GM12878 (cell line): ENCODE measurements at regions not wholly inside any gene's neighbourhood (a gene's known extent, or its start where the extent isn't known, plus 50 kb on each side); places are given as distances from the start of the nearest gene placed in this dataset.
A peak's percentile ranks its signal among the peaks of the same experiment; 100 is the strongest.

Experiments
- PAX5 ChIP-seq: IDR thresholded peaks from 2 replicates; pipeline ENCODE4 v1.6.1; 2011; ENCODE audit warnings: low read depth, low read length, borderline replicate concordance
- PRDM15 ChIP-seq: fragments of 450-650 bp; formaldehyde crosslinking; IDR thresholded peaks from 2 replicates; pipeline ENCODE4 v1.4.0; 2020; ENCODE audit warnings: mild to moderate bottlenecking, moderate library complexity
- SMAD1 ChIP-seq: fragments of 450-650 bp; IDR thresholded peaks from 2 replicates; pipeline ENCODE4 v1.6.1; 2018; ENCODE audit warnings: mild to moderate bottlenecking, low read depth; ENCODE audit not compliant: partially characterized antibody
- SREBF2 ChIP-seq: IDR thresholded peaks from 2 replicates; pipeline ENCODE4 v1.6.1; 2012; ENCODE audit warnings: mild to moderate bottlenecking, low read length
- ZSCAN29 ChIP-seq: fragments of 450-650 bp; IDR thresholded peaks from 2 replicates; pipeline ENCODE4 v1.6.1; 2017; ENCODE audit warnings: mild to moderate bottlenecking, moderate library complexity
- TF ChIP-seq, protein P1 (sequence below), 3 experiments: IDR thresholded peaks in 2 of 3; conservative IDR thresholded peaks in 1 of 3; 2 replicates each; pipeline ENCODE4 v1.5.1; 2011; ENCODE audit warnings: low read depth in 3 of 3, low read length in 3 of 3, mild to moderate bottlenecking in 3 of 3, control low read depth in 2 of 3, moderate library complexity in 2 of 3, inconsistent platforms in 1 of 3, mixed read lengths in 1 of 3; ENCODE audit not compliant: control insufficient read depth in 2 of 3, insufficient read depth in 1 of 3; ENCODE audit errors: extremely low read depth in 1 of 3
- TF ChIP-seq, protein P2 (sequence below): IDR thresholded peaks from 2 replicates; pipeline ENCODE4 v1.6.1; 2012; ENCODE audit warnings: mild to moderate bottlenecking, low read depth, low read length
- TF ChIP-seq, protein P3 (sequence below): IDR thresholded peaks from 2 replicates; pipeline ENCODE4 v1.6.1; 2011; ENCODE audit warnings: low read depth, low read length, improper control_type of control experiment, borderline replicate concordance
- TF ChIP-seq, protein P4 (sequence below): fragments of 450-650 bp; IDR thresholded peaks from 2 replicates; pipeline ENCODE4 v1.6.1; 2017; ENCODE audit warnings: mild to moderate bottlenecking, moderate library complexity
- TF ChIP-seq, protein P5 (sequence below): fragments of 450-650 bp; IDR thresholded peaks from 2 replicates; pipeline ENCODE4 v1.6.1; 2018; ENCODE audit warnings: mild to moderate bottlenecking, low read depth, moderate library complexity; ENCODE audit not compliant: partially characterized antibody

- TF ChIP-seq, protein P1, sequence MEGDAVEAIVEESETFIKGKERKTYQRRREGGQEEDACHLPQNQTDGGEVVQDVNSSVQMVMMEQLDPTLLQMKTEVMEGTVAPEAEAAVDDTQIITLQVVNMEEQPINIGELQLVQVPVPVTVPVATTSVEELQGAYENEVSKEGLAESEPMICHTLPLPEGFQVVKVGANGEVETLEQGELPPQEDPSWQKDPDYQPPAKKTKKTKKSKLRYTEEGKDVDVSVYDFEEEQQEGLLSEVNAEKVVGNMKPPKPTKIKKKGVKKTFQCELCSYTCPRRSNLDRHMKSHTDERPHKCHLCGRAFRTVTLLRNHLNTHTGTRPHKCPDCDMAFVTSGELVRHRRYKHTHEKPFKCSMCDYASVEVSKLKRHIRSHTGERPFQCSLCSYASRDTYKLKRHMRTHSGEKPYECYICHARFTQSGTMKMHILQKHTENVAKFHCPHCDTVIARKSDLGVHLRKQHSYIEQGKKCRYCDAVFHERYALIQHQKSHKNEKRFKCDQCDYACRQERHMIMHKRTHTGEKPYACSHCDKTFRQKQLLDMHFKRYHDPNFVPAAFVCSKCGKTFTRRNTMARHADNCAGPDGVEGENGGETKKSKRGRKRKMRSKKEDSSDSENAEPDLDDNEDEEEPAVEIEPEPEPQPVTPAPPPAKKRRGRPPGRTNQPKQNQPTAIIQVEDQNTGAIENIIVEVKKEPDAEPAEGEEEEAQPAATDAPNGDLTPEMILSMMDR (IDR thresholded peaks at IDR 0.05 in 2 of 3, conservative IDR thresholded peaks at IDR 0.05 in 1 of 3; ENCODE audit: control insufficient read depth in 2 of 3, extremely low read depth in 1 of 3, insufficient read depth in 1 of 3, low read depth in 3 of 3, low read length in 3 of 3), result no peak
- TF ChIP-seq PRDM15 (CRISPR knock-in tag) (no peak), ZSCAN29 (no peak), PAX5 (peak; percentile 73; the same call in 1 of the 2 replicates), SMAD1 (no peak), SREBF2 (no peak)
- TF ChIP-seq, protein P2, sequence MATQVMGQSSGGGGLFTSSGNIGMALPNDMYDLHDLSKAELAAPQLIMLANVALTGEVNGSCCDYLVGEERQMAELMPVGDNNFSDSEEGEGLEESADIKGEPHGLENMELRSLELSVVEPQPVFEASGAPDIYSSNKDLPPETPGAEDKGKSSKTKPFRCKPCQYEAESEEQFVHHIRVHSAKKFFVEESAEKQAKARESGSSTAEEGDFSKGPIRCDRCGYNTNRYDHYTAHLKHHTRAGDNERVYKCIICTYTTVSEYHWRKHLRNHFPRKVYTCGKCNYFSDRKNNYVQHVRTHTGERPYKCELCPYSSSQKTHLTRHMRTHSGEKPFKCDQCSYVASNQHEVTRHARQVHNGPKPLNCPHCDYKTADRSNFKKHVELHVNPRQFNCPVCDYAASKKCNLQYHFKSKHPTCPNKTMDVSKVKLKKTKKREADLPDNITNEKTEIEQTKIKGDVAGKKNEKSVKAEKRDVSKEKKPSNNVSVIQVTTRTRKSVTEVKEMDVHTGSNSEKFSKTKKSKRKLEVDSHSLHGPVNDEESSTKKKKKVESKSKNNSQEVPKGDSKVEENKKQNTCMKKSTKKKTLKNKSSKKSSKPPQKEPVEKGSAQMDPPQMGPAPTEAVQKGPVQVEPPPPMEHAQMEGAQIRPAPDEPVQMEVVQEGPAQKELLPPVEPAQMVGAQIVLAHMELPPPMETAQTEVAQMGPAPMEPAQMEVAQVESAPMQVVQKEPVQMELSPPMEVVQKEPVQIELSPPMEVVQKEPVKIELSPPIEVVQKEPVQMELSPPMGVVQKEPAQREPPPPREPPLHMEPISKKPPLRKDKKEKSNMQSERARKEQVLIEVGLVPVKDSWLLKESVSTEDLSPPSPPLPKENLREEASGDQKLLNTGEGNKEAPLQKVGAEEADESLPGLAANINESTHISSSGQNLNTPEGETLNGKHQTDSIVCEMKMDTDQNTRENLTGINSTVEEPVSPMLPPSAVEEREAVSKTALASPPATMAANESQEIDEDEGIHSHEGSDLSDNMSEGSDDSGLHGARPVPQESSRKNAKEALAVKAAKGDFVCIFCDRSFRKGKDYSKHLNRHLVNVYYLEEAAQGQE, result no peak
- TF ChIP-seq, protein P3, sequence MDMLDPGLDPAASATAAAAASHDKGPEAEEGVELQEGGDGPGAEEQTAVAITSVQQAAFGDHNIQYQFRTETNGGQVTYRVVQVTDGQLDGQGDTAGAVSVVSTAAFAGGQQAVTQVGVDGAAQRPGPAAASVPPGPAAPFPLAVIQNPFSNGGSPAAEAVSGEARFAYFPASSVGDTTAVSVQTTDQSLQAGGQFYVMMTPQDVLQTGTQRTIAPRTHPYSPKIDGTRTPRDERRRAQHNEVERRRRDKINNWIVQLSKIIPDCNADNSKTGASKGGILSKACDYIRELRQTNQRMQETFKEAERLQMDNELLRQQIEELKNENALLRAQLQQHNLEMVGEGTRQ, result no peak
- TF ChIP-seq, protein P4, sequence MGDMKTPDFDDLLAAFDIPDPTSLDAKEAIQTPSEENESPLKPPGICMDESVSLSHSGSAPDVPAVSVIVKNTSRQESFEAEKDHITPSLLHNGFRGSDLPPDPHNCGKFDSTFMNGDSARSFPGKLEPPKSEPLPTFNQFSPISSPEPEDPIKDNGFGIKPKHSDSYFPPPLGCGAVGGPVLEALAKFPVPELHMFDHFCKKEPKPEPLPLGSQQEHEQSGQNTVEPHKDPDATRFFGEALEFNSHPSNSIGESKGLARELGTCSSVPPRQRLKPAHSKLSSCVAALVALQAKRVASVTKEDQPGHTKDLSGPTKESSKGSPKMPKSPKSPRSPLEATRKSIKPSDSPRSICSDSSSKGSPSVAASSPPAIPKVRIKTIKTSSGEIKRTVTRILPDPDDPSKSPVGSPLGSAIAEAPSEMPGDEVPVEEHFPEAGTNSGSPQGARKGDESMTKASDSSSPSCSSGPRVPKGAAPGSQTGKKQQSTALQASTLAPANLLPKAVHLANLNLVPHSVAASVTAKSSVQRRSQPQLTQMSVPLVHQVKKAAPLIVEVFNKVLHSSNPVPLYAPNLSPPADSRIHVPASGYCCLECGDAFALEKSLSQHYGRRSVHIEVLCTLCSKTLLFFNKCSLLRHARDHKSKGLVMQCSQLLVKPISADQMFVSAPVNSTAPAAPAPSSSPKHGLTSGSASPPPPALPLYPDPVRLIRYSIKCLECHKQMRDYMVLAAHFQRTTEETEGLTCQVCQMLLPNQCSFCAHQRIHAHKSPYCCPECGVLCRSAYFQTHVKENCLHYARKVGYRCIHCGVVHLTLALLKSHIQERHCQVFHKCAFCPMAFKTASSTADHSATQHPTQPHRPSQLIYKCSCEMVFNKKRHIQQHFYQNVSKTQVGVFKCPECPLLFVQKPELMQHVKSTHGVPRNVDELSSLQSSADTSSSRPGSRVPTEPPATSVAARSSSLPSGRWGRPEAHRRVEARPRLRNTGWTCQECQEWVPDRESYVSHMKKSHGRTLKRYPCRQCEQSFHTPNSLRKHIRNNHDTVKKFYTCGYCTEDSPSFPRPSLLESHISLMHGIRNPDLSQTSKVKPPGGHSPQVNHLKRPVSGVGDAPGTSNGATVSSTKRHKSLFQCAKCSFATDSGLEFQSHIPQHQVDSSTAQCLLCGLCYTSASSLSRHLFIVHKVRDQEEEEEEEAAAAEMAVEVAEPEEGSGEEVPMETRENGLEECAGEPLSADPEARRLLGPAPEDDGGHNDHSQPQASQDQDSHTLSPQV, result no peak
- TF ChIP-seq, protein P5, sequence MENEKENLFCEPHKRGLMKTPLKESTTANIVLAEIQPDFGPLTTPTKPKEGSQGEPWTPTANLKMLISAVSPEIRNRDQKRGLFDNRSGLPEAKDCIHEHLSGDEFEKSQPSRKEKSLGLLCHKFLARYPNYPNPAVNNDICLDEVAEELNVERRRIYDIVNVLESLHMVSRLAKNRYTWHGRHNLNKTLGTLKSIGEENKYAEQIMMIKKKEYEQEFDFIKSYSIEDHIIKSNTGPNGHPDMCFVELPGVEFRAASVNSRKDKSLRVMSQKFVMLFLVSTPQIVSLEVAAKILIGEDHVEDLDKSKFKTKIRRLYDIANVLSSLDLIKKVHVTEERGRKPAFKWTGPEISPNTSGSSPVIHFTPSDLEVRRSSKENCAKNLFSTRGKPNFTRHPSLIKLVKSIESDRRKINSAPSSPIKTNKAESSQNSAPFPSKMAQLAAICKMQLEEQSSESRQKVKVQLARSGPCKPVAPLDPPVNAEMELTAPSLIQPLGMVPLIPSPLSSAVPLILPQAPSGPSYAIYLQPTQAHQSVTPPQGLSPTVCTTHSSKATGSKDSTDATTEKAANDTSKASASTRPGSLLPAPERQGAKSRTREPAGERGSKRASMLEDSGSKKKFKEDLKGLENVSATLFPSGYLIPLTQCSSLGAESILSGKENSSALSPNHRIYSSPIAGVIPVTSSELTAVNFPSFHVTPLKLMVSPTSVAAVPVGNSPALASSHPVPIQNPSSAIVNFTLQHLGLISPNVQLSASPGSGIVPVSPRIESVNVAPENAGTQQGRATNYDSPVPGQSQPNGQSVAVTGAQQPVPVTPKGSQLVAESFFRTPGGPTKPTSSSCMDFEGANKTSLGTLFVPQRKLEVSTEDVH, result no peak
Observed at GRCh38 chr3:194070634-194071409, 65.1 kb upstream of the HES1 start (continued).
